Activated CD8-positive, alpha-beta memory T cell treated with anti-CD3 and anti-CD28 coated beads, Interleukin-2, amount 10 ng/mL, durations not matched to agents 7 days and 5 days (primary cell): ENCODE measurements at regions not wholly inside any gene's neighbourhood (a gene's known extent, or its start where the extent isn't known, plus 50 kb on each side); places are given as distances from the start of the nearest gene placed in this dataset.
"Not testable (repeated sequence)": the region's sequence is repeated elsewhere in the genome, so short reads cannot be mapped to it uniquely, and the experiment has no call there.

ENCODE experiments used
- ATAC-seq: fragments of 150-1000 bp; cut with Tn5 transposase; one replicate; pipeline ENCODE4 v1.10.0; 2021; ENCODE audit warnings: moderate library complexity
- CTCF ChIA-PET: fragments of 350-600 bp; sonication (Branson Sonifier 250); formaldehyde crosslinking; loops from one replicate; lab custom pipeline; 2021; ENCODE audit warnings: antibody characterized with exemption; lab: Charles Lee
- DNase-seq: peaks from one replicate; pipeline ENCODE4 v3.0.0-alpha.2; 2020
- H3K27ac Mint-ChIP-seq: one replicate; pipeline ENCODE4 v1.8.0; 2021; ENCODE audit warnings: mild to moderate bottlenecking, mixed read lengths
- H3K27me3 Mint-ChIP-seq: one replicate; pipeline ENCODE4 v1.8.0; 2021; ENCODE audit warnings: mixed read lengths
- H3K36me3 Mint-ChIP-seq: one replicate; pipeline ENCODE4 v1.8.0; 2021; ENCODE audit warnings: mild to moderate bottlenecking, mixed read lengths
- H3K4me1 Mint-ChIP-seq: one replicate; pipeline ENCODE4 v1.8.0; 2021; ENCODE audit warnings: mixed read lengths
- H3K4me3 Mint-ChIP-seq: one replicate; pipeline ENCODE4 v1.8.0; 2021; ENCODE audit warnings: mild to moderate bottlenecking, moderate library complexity, mixed read lengths
- H3K9me3 Mint-ChIP-seq: one replicate; pipeline ENCODE4 v1.8.0; 2022; ENCODE audit warnings: low read depth, mixed read lengths

DNA sequence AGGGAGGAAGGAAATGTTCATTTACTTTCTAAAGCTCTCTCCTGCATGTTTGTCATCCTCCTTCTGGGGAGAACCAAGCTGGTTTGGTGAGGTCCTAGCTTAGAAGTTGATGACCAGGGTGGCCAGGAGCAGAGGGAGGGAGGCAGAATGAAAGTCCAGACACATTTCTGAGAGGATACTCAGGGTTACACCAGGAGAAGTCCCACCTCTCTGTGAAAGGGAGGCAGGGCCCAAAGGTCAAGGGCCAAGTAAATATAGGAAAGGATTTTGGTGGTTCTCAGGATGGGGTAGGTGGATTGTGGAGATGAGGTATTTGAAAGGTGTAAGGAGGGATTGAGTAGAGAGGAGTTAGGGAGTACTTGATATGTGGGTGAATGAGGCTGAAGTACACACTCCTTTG lies 58.0 kb upstream of the FBXO11 start:
- Mint-ChIP-seq H3K27ac (no peak overlapping the region), H3K27me3 (peaks cover 46% of the 10 kb centered on the region), H3K9me3 (no peaks in the 10 kb centered on the region), H3K4me3 (no peak overlapping the region), H3K4me1 (no peaks in the 10 kb centered on the region), H3K36me3 (no peaks in the 10 kb centered on the region)
- CTCF ChIA-PET = no interaction called here
- ATAC-seq = no peak
- DNase-seq = no peak

DNA sequence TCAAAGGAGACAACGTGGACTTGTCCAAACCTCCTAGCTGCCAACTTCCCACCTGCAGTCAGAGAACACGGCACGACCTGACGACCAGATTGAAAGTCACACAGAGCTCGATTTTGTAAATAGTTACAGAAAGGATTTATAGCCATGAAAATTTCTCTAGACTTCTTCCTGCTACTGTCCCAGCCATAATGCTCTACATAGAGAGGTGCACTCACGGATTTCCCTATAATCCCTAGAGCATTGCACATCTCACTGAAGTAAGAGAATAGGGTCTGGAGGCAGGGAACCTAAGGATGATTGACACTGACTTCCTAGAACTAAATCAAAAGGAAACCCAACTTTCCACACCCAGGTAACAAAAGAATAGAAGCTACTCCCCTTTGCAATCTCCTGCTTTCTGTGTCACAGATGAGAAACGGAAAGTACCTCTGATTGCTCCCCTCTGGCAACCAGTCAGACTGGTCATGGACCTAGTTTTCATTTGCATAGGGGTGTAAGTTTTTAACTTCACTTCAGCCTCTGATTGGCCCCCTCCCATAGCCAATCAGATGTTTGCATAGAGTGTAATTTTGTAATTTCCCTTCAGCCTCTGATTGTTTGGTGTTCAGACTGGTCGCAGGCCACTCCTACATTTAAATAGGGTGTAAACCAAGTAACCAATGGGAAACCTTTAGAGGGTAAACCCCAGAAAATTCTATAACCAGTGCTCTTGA lies 58.6 kb upstream of the FBXO11 start:
- no peak for DNase-seq
- Mint-ChIP-seq H3K36me3 (no peaks in the 10 kb centered on the region), H3K9me3 (no peaks in the 10 kb centered on the region), H3K27ac (no peak overlapping the region), H3K4me1 (no peaks in the 10 kb centered on the region), H3K4me3 (no peak overlapping the region), H3K27me3 (peaks cover 43% of the 10 kb centered on the region)
- CTCF ChIA-PET = no interaction called here
- ATAC-seq = no peak

GRCh38 chr2:47976728-47977127 lies 70.4 kb upstream of the FBXO11 start:
- ATAC-seq, H3K4me3 Mint-ChIP-seq, CTCF ChIA-PET, DNase-seq, H3K27ac Mint-ChIP-seq, H3K9me3 Mint-ChIP-seq, H3K36me3 Mint-ChIP-seq, H3K4me1 Mint-ChIP-seq: not testable (repeated sequence)
- H3K27me3 Mint-ChIP-seq = peaks cover 18% of the 10 kb centered on the region

- Mint-ChIP-seq H3K27me3 (peaks cover 13% of the 10 kb centered on the region), H3K4me3 (no peak overlapping the region), H3K36me3 (no peaks in the 10 kb centered on the region), H3K4me1 (peaks cover 2% of the 10 kb centered on the region), H3K27ac (no peak overlapping the region), H3K9me3 (no peaks in the 10 kb centered on the region)
- no peak for ATAC-seq
- no peak for DNase-seq
- CTCF ChIA-PET = no interaction called here
These were observed 77.7 kb upstream of the FBXO11 start for GRCh38 chr2:47984041-47984440.

DNA sequence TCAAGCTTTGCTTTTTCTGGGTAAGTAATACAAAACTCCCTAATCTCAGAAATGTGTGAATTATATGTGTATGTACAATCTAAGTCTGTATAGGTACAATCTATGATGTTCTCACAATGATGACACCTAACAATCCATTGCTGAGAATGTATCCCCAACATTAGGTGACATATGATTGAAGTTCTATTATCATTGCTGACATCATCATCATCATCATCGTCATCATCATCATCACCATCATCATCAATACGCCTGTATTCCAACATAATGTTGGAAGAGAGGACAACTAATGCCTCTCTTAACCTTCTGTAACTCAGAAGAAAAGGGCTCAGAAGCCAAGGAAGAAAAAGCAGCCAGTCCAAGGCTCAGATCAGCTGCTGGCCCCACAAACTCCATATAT lies 84.2 kb upstream of the FBXO11 start:
- peaks cover 6% of the 10 kb centered on the region for H3K27me3 Mint-ChIP-seq
- H3K4me3 Mint-ChIP-seq = no peak overlapping the region

DNA sequence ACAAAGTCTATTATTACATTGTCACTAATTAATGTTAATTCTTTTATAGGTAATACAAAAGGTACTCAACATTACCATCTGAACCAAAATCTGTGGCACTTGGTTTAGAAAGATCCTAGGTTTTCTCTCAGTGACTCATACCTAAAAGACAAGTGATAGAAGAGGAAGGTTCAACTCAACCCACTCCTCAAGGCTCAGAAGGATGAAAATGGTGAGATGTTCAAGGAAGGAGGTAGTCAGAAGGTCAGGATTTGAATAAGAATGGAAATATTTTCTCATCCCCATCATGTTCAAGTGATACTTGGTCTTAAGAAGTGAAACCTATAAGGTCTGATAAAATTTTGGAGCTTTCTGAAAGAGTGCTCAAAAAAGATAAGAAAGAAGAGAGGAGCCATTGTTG lies 86.4 kb upstream of the FBXO11 start:
- CTCF ChIA-PET = no interaction called here
- DNase-seq (no peak), ATAC-seq (no peak)
- Mint-ChIP-seq H3K36me3 (no peaks in the 10 kb centered on the region), H3K4me3 (no peak overlapping the region), H3K4me1 (no peaks in the 10 kb centered on the region), H3K9me3 (no peaks in the 10 kb centered on the region), H3K27ac (no peak overlapping the region), H3K27me3 (peaks cover 5% of the 10 kb centered on the region)

More for the DNA sequence above, 84.2 kb upstream of the FBXO11 start:
- no peak for ATAC-seq
- CTCF ChIA-PET = no interaction called here
- Mint-ChIP-seq H3K9me3 (no peaks in the 10 kb centered on the region), H3K4me1 (no peaks in the 10 kb centered on the region), H3K36me3 (no peaks in the 10 kb centered on the region), H3K27ac (no peak overlapping the region)
- DNase-seq = no peak

GRCh38 chr2:47996808-47997207 lies 90.5 kb upstream of the FBXO11 start:
- no peak for ATAC-seq
- no peaks in the 10 kb centered on the region for H3K4me1 Mint-ChIP-seq
- no peak overlapping the region for H3K27ac Mint-ChIP-seq
- DNase-seq = no peak
- CTCF ChIA-PET = no interaction called here
- H3K36me3 Mint-ChIP-seq = no peaks in the 10 kb centered on the region
- peaks cover 8% of the 10 kb centered on the region for H3K27me3 Mint-ChIP-seq
- H3K4me3 Mint-ChIP-seq = no peak overlapping the region
- H3K9me3 Mint-ChIP-seq = no peaks in the 10 kb centered on the region

DNA sequence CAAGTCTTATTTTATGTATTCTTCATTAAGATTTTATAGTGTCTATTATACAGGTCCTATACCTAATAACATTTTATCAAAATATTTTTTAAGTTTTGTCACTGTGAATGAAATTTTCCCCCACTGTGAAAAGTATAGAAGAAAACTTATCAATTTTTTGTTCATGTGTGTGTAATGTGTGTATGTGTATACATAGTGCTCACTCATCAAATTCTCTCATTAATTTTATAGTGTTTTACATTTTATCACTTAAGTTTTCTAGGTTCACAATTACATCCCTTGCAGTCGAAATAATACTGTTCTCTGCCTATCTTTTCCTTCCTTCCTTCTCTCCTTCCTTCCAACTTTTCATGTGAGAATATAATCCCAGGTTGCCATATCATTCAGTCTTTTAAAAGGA lies 93.2 kb upstream of the FBXO11 start:
- no peaks in the 10 kb centered on the region for H3K36me3 Mint-ChIP-seq
- CTCF ChIA-PET = no interaction called here
- no peak overlapping the region for H3K27ac Mint-ChIP-seq
- DNase-seq (no peak), ATAC-seq (no peak)
- no peaks in the 10 kb centered on the region for H3K4me1 Mint-ChIP-seq
- H3K27me3 Mint-ChIP-seq = peaks cover 8% of the 10 kb centered on the region
- H3K4me3 Mint-ChIP-seq = no peak overlapping the region
- H3K9me3 Mint-ChIP-seq = no peaks in the 10 kb centered on the region

DNA sequence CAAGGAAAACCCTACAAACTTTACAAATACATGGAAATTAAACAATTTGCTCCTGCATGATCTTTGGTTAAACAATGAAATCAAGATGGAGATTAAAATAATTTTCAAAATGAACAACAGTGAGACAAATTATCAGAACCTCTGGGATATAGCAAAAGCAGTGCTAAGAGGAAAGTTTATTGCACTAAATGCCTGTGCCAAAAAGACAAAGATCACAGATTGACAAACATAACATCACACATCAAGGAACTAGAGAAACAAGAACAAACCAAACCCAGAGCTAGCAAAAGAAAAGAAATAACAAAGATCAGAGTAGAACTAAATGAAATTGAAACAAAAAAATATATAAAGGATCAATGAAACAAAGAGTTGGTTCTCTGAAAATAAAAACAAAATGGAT lies 95.2 kb upstream of the FBXO11 start:
- H3K9me3 Mint-ChIP-seq = no peaks in the 10 kb centered on the region
- H3K4me3 Mint-ChIP-seq = no peak overlapping the region
- no peak overlapping the region for H3K27ac Mint-ChIP-seq
- H3K4me1 Mint-ChIP-seq = no peaks in the 10 kb centered on the region
- ATAC-seq = no peak
- CTCF ChIA-PET = no interaction called here
- no peaks in the 10 kb centered on the region for H3K36me3 Mint-ChIP-seq
- DNase-seq = no peak
- peaks cover 8% of the 10 kb centered on the region for H3K27me3 Mint-ChIP-seq

DNA sequence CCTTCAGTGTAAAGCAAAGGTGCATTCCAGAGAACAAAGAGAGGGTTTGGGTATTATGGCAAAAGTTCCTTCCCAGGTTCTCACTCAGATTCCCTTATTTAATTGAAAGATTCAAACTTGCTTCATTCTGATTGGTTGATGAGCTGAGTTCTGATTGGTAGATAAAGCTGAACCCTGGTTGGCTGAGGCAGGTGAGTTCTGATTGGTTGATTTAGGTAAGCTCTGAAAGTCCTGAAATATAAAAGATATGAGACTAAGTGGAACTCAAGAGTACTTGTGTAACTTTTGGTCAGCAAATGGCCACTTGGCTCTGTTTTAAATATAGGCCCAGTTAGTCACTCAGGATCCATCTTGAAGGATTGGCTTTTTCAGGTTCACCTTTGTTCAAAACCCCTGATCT lies 99.8 kb upstream of the FBXO11 start:
- H3K4me1 Mint-ChIP-seq = no peaks in the 10 kb centered on the region
- no peaks in the 10 kb centered on the region for H3K36me3 Mint-ChIP-seq
- CTCF ChIA-PET = no interaction called here
- DNase-seq (no peak), ATAC-seq (no peak)
- peaks cover 17% of the 10 kb centered on the region for H3K27me3 Mint-ChIP-seq
- H3K9me3 Mint-ChIP-seq = no peaks in the 10 kb centered on the region
- H3K27ac Mint-ChIP-seq = no peak overlapping the region
- no peak overlapping the region for H3K4me3 Mint-ChIP-seq

DNA sequence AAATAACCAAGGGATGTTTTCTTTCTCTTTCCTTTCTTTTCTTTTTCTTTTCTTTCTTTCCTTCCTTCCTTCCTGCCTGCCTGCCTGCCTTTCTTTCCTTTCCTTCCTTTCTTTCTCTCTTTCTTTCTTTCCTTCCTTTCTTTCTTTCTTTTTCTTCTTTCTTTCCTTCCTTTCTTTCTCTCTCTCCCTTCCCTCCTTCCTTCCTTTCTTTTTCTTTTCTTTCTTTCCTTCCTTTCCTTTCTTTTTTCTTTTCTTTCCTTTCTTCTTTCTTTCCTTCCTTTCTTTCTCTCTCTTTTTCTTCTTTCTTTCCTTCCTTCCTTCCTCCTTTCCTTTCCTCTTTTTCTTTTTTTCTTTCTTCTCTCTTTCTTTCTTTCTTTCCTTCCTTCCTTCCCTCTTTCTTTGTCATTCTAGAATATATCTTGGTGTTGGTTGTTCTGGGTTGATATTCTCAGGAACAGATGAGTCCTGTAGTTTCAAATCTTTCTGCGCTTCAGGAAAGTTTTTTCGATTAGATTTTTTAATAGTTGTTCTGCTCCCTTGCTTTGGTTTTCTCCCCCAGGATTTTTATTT lies 101.5 kb upstream of the FBXO11 start:
- no peak overlapping the region for H3K4me3 Mint-ChIP-seq
- H3K27ac Mint-ChIP-seq = no peak overlapping the region

DNA sequence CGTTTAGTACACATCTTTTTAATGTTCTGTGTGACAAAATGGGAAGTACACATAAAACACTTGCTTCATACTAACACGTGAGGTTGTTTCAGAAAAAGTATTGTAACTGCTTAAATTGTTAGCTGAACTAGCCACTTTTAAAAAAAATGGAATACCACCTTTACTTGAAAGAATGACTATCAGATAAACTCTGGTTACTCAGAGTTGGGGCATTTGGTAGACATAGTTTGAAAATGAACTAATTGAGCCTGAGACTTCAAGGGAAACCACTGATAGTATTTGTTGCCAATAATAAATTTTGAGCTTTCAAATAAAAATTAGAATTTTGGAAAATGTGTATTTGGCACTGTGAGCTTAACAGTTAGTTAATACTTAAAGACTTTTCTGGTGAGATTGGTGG lies 103.0 kb upstream of the FBXO11 start:
- peaks cover 17% of the 10 kb centered on the region for H3K27me3 Mint-ChIP-seq
- no peak for DNase-seq
- H3K9me3 Mint-ChIP-seq = no peaks in the 10 kb centered on the region
- no peaks in the 10 kb centered on the region for H3K36me3 Mint-ChIP-seq
- H3K4me1 Mint-ChIP-seq = no peaks in the 10 kb centered on the region
- ATAC-seq = no peak
- no peak overlapping the region for H3K4me3 Mint-ChIP-seq
- CTCF ChIA-PET = no interaction called here
- H3K27ac Mint-ChIP-seq = no peak overlapping the region

More for the DNA sequence above, 101.5 kb upstream of the FBXO11 start:
- CTCF ChIA-PET = no interaction called here
- no peak for DNase-seq
- Mint-ChIP-seq H3K27me3 (peaks cover 17% of the 10 kb centered on the region), H3K36me3 (no peaks in the 10 kb centered on the region), H3K4me1 (no peaks in the 10 kb centered on the region), H3K9me3 (no peaks in the 10 kb centered on the region)
- no peak for ATAC-seq

- H3K27ac Mint-ChIP-seq = no peak overlapping the region
- DNase-seq (no peak), ATAC-seq (no peak)
- H3K4me3 Mint-ChIP-seq = no peak overlapping the region
- peaks cover 2% of the 10 kb centered on the region for H3K9me3 Mint-ChIP-seq
- no peaks in the 10 kb centered on the region for H3K4me1 Mint-ChIP-seq
- peaks cover 2% of the 10 kb centered on the region for H3K36me3 Mint-ChIP-seq
- CTCF ChIA-PET = no interaction called here
- peaks cover 16% of the 10 kb centered on the region for H3K27me3 Mint-ChIP-seq
These were observed 109.1 kb upstream of the FBXO11 start for GRCh38 chr2:48015421-48015820.

DNA sequence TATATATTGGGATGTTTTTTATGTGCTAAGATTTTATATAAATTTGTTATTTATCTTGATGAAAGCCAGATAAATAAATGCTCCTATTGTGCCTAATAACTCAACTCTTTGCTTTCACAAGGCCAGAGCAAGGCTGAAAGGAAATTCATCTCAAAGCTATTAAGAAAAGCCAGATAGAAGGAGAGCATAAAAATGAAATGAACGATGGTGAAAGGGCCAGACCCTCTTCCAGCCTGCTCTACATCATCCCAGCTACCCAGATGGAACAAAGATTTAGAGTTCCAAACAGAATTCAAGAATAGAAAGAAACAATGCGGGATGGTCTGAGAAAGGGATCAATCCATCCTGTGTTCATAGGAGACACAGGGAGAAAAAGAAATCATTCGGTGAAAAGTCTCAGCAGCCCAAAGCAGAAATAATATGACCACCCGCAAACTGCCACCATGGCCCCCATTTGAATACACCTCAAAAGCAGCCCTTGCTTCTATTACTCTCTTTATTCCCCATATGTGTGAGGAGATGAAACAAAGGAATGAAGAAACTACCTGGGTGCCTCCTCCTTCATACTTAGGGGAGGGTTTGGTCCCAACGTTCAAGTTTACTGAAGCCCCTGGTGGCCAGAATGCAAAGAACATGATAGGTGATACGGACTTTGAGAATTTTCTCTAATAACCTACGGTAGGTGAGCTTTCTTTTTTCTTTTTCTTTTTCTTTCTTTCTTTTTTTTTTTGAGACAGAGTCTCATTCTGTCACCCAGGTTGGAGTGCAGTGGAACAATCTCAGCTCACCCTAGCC lies 110.1 kb upstream of the FBXO11 start:
- Mint-ChIP-seq H3K36me3 (peaks cover 2% of the 10 kb centered on the region), H3K27me3 (peaks cover 16% of the 10 kb centered on the region), H3K9me3 (peaks cover 2% of the 10 kb centered on the region), H3K4me3 (no peak overlapping the region), H3K4me1 (no peaks in the 10 kb centered on the region), H3K27ac (no peak overlapping the region)
- ATAC-seq (no peak), DNase-seq (no peak)
- CTCF ChIA-PET = no interaction called here
